Keratinocyte (primary cell): ENCODE measurements at regions not wholly inside any gene's neighbourhood (a gene's known extent, or its start where the extent isn't known, plus 50 kb on each side); places are given as distances from the start of the nearest gene placed in this dataset.

ENCODE experiments used
- CTCF ChIP-seq, 3 experiments: IDR thresholded peaks in 1 of 3; conservative IDR thresholded peaks in 1 of 3; optimal IDR thresholded peaks in 1 of 3; 2 replicates in 2 of 3; 3 replicates in 1 of 3; pipeline versions ENCODE3 to v1.5.1; 2011; ENCODE audit warnings: low read length in 3 of 3, mild to moderate bottlenecking in 3 of 3, moderate library complexity in 2 of 3, control low read depth in 1 of 3, inconsistent platforms in 1 of 3; ENCODE audit not compliant: insufficient read depth in 2 of 3; ENCODE audit errors: extremely low read depth in 1 of 3
- EZH2 ChIP-seq: IDR thresholded peaks from one replicate; pipeline ENCODE4 v1.6.1; 2012; ENCODE audit warnings: inconsistent platforms, mild to moderate bottlenecking, low read length, moderate library complexity

- no peak for TF ChIP-seq CTCF (optimal IDR thresholded peaks at IDR 0.05 in 1 of 3, IDR thresholded peaks at IDR 0.05 in 1 of 3, conservative IDR thresholded peaks at IDR 0.05 in 1 of 3; ENCODE audit: extremely low read depth in 1 of 3, insufficient read depth in 2 of 3, low read length in 3 of 3)
- no peak for TF ChIP-seq EZH2
Observed at GRCh38 chr2:66694087-66694860, 259.3 kb downstream of the MEIS1 start.
